Endothelial cell of umbilical vein (primary cell): ENCODE measurements at regions not wholly inside any gene's neighbourhood (a gene's known extent, or its start where the extent isn't known, plus 50 kb on each side); places are given as distances from the start of the nearest gene placed in this dataset.

Source experiments
- BruUV-seq: library from RNA; stranded (reverse); fragments of 400-500 nt; replicated peaks from 2 replicates; lab custom pipeline; 2021; lab: Mats Ljungman, UMichigan
- CTCF ChIA-PET: fragments of 300-600, 350-600 bp; sonication (Branson Sonifier 250); formaldehyde crosslinking; loops from one replicate; lab custom pipeline; 2021; ENCODE audit warnings: antibody characterized with exemption, inconsistent platforms; lab: Charles Lee
- POLR2A ChIA-PET: fragments of 300-600, 350-600 bp; sonication (Branson Sonifier 250); formaldehyde crosslinking; loops from one replicate; lab custom pipeline; 2021; ENCODE audit warnings: antibody characterized with exemption, inconsistent platforms; lab: Charles Lee
- DNase-seq: peaks from one replicate; pipeline ENCODE4 v3.0.0-alpha.2; 2011; ENCODE audit warnings: low read depth, low spot score
- FAIRE-seq: peaks from 2 replicates; lab custom pipeline; 2011; peaks lifted over from hg19 to GRCh38; lab: Jason Lieb, UNC
- H2AFZ ChIP-seq: 2 replicates; pipeline ENCODE4 v1.6.0; 2012; ENCODE audit warnings: low read depth, low read length, control low read depth, inconsistent platforms
- H3K27ac ChIP-seq: 2 replicates; pipeline ENCODE4 v1.5.1; 2011; ENCODE audit warnings: low read depth, mild to moderate bottlenecking, control low read depth, low read length, moderate library complexity; ENCODE audit not compliant: insufficient read depth
- H3K27me3 ChIP-seq, 2 experiments: 2 replicates each; pipeline versions ENCODE4 v1.6.0 to v1.6.1; 2011; ENCODE audit warnings: low read length in 2 of 2, mixed read lengths in 1 of 2; ENCODE audit not compliant: control insufficient read depth in 2 of 2, insufficient read depth in 2 of 2
- H3K36me3 ChIP-seq, 2 experiments: 2 replicates in 1 of 2; 3 replicates in 1 of 2; pipeline ENCODE4 v1.5.1; 2011; ENCODE audit warnings: low read length in 2 of 2, mild to moderate bottlenecking in 1 of 2, moderate library complexity in 1 of 2; ENCODE audit not compliant: control insufficient read depth in 2 of 2, insufficient read depth in 2 of 2; ENCODE audit errors: extremely low read depth in 1 of 2
- H3K4me1 ChIP-seq: 3 replicates; pipeline ENCODE4 v1.5.1; 2011; ENCODE audit warnings: mild to moderate bottlenecking, low read length; ENCODE audit not compliant: control insufficient read depth, insufficient read depth; ENCODE audit errors: extremely low read depth
- H3K4me2 ChIP-seq: 2 replicates; pipeline ENCODE4 v1.6.1; 2011; ENCODE audit warnings: low read length, control low read depth, mixed read lengths; ENCODE audit not compliant: insufficient read depth
- H3K4me3 ChIP-seq, 3 experiments: fragments of 200-600 bp in 1 of 3; sonication (generic), shearing (Covaris generic) in 1 of 3; replicated peaks in 1 of 3; 2 replicates each; pipeline ENCODE4 v1.5.1; 2011 to 2016; ENCODE audit warnings: control low read depth in 3 of 3, low read length in 3 of 3, mild to moderate bottlenecking in 2 of 3, inconsistent platforms in 1 of 3, low read depth in 1 of 3, moderate library complexity in 1 of 3; ENCODE audit not compliant: insufficient read depth in 1 of 3
- H3K79me2 ChIP-seq: 2 replicates; pipeline ENCODE4 v1.6.0; 2012; ENCODE audit warnings: low read length, inconsistent platforms; ENCODE audit not compliant: control insufficient read depth, insufficient read depth
- H3K9ac ChIP-seq: replicated peaks from 2 replicates; pipeline ENCODE3; 2011; ENCODE audit warnings: low read length, control low read depth; ENCODE audit not compliant: insufficient read depth; ENCODE audit errors: extremely low read depth
- H3K9me1 ChIP-seq: replicated peaks from 3 replicates; pipeline ENCODE4 v1.6.0; 2011; ENCODE audit warnings: mild to moderate bottlenecking, low read length; ENCODE audit not compliant: control insufficient read depth, insufficient read depth; ENCODE audit errors: extremely low read depth
- H3K9me3 ChIP-seq: replicated peaks from 2 replicates; pipeline ENCODE4 v1.5.1; 2012; ENCODE audit warnings: low read length, inconsistent platforms; ENCODE audit not compliant: control insufficient read depth, insufficient read depth
- H4K20me1 ChIP-seq: replicated peaks from 2 replicates; pipeline ENCODE3; 2011; ENCODE audit warnings: mild to moderate bottlenecking, low read length; ENCODE audit not compliant: control insufficient read depth, insufficient read depth; ENCODE audit errors: extremely low read depth
- EZH2 ChIP-seq: IDR thresholded peaks from 2 replicates; pipeline ENCODE4 v1.6.1; 2012; ENCODE audit warnings: borderline replicate concordance, low read depth, mild to moderate bottlenecking, moderate library complexity, low read length, inconsistent platforms; ENCODE audit not compliant: severe bottlenecking
- FOS ChIP-seq: IDR thresholded peaks from 2 replicates; pipeline ENCODE4 v1.6.1; 2011; ENCODE audit warnings: mild to moderate bottlenecking, low read length, moderate library complexity, borderline replicate concordance; ENCODE audit not compliant: insufficient read depth
- GATA2 ChIP-seq: IDR thresholded peaks from 2 replicates; pipeline ENCODE4 v1.7.0; 2011; ENCODE audit warnings: low read depth, mild to moderate bottlenecking, moderate library complexity, mixed read lengths, low read length; ENCODE audit not compliant: insufficient read length, insufficient read depth
- JUN ChIP-seq: IDR thresholded peaks from 2 replicates; pipeline ENCODE4 v1.6.1; 2011; ENCODE audit warnings: borderline replicate concordance, low read depth; ENCODE audit not compliant: insufficient read length, insufficient read depth
- MYC ChIP-seq: IDR thresholded peaks from one replicate; pipeline ENCODE4 v1.6.1; 2011; ENCODE audit warnings: mild to moderate bottlenecking, low read depth, low read length
- POLR2A ChIP-seq: IDR thresholded peaks from 2 replicates; pipeline ENCODE4 v1.6.1; 2012; ENCODE audit warnings: low read depth, mild to moderate bottlenecking, control low read depth, low read length
- POLR2AphosphoS5 ChIP-seq: IDR thresholded peaks from 2 replicates; pipeline ENCODE4 v1.6.1; 2012; ENCODE audit warnings: low read depth, mild to moderate bottlenecking, control low read depth, low read length, moderate library complexity; ENCODE audit not compliant: insufficient read depth
- dilution Hi-C: fragments of 300-500 bp; cut with MboI; formaldehyde crosslinking; loops from one replicate; pipeline ENCODE4 v1.15.0; 2019; ENCODE audit warnings: low sequenced_read_pairs; ENCODE audit not compliant: extremely low pct_ligation_motif_present
- intact Hi-C: fragments of 100-400 bp; cut with micrococcal nuclease; formaldehyde crosslinking; loops from one replicate; pipeline ENCODE4 v1.10.0; 2022
- TF ChIP-seq, protein P1 (sequence below): IDR thresholded peaks from 2 replicates; pipeline ENCODE4 v1.6.1; 2011; ENCODE audit not compliant: insufficient read depth, insufficient read length
- TF ChIP-seq, protein P2 (sequence below), 2 donors: IDR thresholded peaks; 1 replicate in 1 of 2; 2 replicates in 1 of 2; pipeline ENCODE4 v1.5.1; 2011; ENCODE audit warnings: low read length in 2 of 2, mild to moderate bottlenecking in 2 of 2, moderate library complexity in 2 of 2, control low read depth in 1 of 2, inconsistent platforms in 1 of 2, low read depth in 1 of 2; ENCODE audit not compliant: insufficient read depth in 1 of 2; ENCODE audit errors: extremely low read depth in 1 of 2

DNA sequence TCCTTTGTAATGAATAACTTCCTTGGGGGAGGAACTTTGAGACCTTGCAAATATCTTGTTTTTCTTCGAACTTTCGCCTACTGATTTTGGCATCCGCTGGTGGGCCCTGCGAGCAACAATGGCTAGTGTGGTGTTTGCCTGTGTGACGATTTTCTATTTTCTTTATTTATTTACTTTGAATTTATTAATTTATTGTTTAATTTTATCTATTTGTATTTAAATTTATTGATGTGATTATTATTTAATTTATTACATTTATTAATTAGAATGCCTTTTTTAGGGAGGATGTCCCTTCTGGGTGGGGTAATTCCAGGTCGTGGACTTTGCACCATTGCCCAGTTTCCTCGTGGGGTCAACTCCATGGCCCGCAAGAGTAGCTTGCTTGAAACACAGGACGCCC lies 149.7 kb downstream of the ZNF664 start:
- Histone ChIP-seq H3K9me1 (no peaks in the 10 kb centered on the region), H3K9me3 (no peaks in the 10 kb centered on the region), H3K9ac (no peak overlapping the region), H2AFZ (no peak overlapping the region), H3K79me2 (no peaks in the 10 kb centered on the region), H3K4me1 (no peaks in the 10 kb centered on the region), H3K4me2 (no peak overlapping the region), H3K4me3 (no peak overlapping the region), H3K27ac (no peak overlapping the region), H3K27me3 (no peaks in the 10 kb centered on the region), H4K20me1 (no peaks in the 10 kb centered on the region), H3K36me3 (no peaks in the 10 kb centered on the region)
- intact Hi-C loops (no loop called here), dilution Hi-C loops (no loop called here)
- BruUV-seq: no TSS peak
- POLR2A ChIA-PET: no interaction called here
- CTCF ChIA-PET: no interaction called here
- FAIRE-seq: no peak
- TF ChIP-seq GATA2 (no peak), POLR2AphosphoS5 (no peak)
- TF ChIP-seq, protein P1, sequence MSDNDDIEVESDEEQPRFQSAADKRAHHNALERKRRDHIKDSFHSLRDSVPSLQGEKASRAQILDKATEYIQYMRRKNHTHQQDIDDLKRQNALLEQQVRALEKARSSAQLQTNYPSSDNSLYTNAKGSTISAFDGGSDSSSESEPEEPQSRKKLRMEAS: no peak
- DNase-seq: no peak

DNA sequence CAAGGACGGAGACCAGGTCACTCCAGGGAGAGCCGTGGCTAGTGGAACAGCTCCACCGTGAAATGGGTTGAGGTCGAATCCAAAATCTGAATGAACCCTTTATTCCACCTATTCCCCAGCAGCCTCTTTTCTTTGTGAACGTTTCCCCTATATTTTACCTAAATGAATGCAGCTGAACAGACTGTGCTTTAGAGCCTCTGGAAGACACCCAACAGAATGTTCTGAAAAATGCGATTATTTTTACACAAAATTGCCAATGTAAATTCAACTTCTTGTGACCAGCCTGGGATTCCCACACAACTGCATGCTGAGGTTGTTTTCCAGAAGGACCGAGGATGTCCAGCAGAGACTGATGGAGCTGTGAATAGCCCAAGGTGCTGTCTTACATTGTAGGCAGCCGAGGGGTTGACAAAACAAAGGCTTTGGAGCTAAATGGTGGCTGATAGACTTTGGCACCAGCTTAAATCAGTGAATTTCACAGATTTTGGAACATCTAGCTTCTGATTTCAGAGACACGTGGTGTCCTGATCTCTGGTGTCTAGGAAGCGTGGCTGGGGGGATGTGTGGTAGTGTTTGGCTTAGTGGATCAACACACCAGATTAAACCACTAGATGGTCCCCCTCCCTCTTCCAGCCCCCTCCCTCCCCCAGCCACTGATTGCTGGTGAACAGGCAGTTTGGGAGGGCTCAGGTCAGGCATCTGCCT lies 150.4 kb downstream of the ZNF664 start:
- Histone ChIP-seq H3K4me1 (no peaks in the 10 kb centered on the region), H4K20me1 (no peaks in the 10 kb centered on the region), H2AFZ (no peak overlapping the region), H3K79me2 (no peaks in the 10 kb centered on the region), H3K4me3 (no peak overlapping the region), H3K4me2 (no peak overlapping the region), H3K9ac (no peak overlapping the region), H3K27ac (no peak overlapping the region), H3K9me3 (no peaks in the 10 kb centered on the region), H3K27me3 (no peaks in the 10 kb centered on the region), H3K9me1 (no peaks in the 10 kb centered on the region), H3K36me3 (no peaks in the 10 kb centered on the region)
- POLR2A ChIA-PET: no interaction called here
- dilution Hi-C loops: no loop called here
- BruUV-seq: no TSS peak
- FAIRE-seq: no peak
- intact Hi-C loops: no loop called here
- CTCF ChIA-PET: no interaction called here
- no peak for TF ChIP-seq JUN
- no peak for TF ChIP-seq MYC
- TF ChIP-seq FOS: no peak
- TF ChIP-seq, protein P1: no peak
- no peak for TF ChIP-seq GATA2
- TF ChIP-seq EZH2: no peak
- TF ChIP-seq, protein P2, sequence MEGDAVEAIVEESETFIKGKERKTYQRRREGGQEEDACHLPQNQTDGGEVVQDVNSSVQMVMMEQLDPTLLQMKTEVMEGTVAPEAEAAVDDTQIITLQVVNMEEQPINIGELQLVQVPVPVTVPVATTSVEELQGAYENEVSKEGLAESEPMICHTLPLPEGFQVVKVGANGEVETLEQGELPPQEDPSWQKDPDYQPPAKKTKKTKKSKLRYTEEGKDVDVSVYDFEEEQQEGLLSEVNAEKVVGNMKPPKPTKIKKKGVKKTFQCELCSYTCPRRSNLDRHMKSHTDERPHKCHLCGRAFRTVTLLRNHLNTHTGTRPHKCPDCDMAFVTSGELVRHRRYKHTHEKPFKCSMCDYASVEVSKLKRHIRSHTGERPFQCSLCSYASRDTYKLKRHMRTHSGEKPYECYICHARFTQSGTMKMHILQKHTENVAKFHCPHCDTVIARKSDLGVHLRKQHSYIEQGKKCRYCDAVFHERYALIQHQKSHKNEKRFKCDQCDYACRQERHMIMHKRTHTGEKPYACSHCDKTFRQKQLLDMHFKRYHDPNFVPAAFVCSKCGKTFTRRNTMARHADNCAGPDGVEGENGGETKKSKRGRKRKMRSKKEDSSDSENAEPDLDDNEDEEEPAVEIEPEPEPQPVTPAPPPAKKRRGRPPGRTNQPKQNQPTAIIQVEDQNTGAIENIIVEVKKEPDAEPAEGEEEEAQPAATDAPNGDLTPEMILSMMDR (IDR thresholded peaks at IDR 0.05; ENCODE audit: extremely low read depth in 1 of 2, insufficient read depth in 1 of 2, low read depth in 1 of 2, low read length in 2 of 2): no peak
- TF ChIP-seq POLR2A: no peak
- TF ChIP-seq POLR2AphosphoS5: no peak
- no peak for DNase-seq
